ENCODE measurements at regions not wholly inside any gene's neighbourhood (a gene's known extent, or its start where the extent isn't known, plus 50 kb on each side); places are given as distances from the start of the nearest gene placed in this dataset.

DNA sequence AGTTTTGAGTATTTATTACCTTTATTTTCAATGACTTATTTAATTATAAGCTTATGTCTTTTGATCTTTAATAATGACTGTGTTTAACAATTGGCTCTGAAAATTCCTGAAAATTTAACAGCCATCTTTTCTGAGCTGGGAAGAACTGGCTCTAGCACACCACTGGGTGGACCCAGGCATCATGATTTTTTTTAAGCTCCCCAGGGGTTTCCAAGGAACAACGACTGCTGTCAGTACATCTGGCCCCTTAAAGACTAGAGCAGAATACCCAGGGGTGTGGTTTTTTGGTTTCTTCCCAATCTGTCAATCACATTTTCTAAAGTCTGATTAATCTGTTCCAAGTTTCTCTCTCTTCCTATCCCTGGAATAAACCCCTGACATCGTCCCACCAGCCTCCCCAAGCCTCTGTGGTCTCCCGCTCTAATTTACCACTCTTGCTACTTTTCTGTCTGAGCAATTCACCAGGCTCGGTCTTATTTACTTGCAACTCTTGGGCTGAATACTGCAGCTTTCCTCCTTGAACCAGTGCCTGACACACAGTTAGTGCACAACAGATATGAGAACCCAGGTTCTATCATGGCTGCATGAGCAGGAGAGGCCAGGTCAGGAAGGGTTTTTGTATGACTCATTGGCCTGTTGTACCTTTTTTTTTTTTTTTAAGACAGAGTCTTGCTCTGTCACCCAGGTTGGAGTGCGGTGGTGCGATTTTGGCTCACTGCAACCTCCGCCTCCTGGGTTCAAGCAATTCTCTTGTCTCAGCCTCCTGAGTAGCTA, 321.9 kb downstream of the ZSWIM6 start:
- no peak for DNase-seq

DNA sequence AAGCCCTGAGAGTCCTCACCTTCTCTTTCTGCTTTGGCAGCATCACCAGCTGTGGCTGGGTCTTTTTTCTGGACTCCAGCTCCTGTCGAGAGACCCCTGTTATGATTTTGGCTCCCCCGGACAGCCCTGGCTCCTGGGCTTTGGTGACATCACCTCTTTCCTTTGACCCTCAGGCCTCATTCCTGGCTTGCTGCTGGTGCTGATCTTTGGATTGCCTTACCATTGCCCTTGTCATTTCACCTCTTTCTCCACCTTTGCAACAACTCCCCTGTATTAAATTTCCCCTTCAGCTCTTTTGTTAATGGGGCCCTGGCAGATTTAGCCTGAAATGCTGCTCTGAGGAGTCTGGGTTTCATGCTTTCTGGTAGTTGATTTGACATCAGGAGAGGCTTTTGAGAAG, 322.8 kb downstream of the ZSWIM6 start:
- DNase-seq, result no peak

DNA sequence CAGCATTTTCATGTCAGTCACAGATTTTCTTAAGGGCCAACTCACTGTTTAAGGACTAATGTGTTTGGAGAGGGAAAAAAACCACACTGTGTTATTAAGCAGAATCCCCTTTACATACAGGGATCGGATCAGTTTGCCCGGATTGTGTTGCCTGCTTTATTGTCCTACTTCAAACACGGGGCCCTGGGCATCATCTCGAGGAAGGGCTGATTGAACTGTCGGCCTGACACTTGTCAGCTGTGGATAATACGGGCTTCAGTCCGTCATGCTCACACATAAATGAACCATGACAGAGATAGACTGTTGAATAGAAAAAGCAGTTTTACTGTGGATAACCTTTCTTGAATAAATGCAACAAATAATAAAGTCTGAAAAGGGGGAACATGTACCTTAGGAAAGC, 325.0 kb downstream of the ZSWIM6 start:
- DNase-seq, result no peak

DNA sequence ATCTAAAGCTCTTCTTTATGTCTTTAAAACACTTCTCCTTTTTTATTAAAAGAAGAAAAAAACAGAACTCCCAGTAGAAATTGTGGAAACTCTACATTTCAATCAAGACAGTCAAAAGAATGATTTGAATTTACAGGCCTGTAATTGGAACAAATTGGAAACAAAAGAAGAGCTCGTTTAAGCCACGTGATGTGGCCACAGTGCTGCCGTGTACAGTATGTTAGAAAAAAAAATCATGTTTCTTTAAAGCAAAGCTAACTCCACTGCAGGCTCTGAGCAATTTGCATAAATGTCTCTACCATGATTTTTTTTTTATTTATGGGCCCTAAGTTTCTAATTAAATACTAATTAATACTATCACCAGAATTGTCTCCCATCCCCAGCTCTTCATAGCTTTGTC, 325.6 kb downstream of the ZSWIM6 start:
- DNase-seq, result no peak

DNA sequence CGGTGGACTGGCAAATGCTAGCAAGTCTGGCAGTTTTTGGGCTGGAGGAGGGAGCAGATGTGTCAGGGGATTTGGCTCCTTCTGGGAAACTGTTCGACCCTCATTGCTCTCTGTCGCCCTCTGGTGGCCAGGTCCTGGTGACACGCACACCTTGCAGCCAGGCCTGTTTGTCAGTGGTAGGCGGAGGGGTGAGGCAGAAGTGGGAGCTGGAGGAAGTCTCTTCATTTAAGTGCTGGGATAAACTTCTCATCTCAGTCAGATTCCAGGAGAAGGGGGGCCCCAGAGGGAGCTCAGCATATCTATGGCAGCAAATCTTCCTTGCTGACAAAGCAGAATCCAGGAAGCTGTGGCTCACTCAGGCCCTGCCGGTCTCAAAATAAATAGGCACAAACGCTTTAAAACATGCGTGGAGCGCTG, 326.5 kb downstream of the ZSWIM6 start:
- DNase-seq, result peak; percentile 56

DNA sequence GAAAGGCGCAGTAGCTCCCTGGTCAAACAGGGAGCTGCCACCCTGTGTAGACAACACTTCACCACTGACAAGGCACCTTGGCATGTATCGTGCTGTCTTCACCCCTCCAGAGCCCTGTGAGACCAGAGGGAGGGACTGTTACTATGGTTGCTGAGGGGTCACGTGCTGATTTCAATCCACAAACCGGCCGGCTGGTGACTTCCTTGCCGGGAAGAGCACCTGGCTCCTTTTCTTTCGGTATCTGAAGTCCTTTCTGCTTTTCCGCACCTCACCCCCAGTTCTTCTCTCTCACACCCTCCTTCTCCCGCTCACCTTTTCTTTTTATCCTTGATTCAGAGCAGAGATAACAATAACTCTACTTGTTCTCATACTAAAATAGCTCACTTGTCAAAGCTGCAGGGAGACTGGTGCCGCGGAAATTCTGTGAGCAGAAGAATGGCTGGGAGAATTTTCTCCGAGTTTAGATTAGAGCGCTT, 327.2 kb downstream of the ZSWIM6 start:
- no peak for DNase-seq

DNA sequence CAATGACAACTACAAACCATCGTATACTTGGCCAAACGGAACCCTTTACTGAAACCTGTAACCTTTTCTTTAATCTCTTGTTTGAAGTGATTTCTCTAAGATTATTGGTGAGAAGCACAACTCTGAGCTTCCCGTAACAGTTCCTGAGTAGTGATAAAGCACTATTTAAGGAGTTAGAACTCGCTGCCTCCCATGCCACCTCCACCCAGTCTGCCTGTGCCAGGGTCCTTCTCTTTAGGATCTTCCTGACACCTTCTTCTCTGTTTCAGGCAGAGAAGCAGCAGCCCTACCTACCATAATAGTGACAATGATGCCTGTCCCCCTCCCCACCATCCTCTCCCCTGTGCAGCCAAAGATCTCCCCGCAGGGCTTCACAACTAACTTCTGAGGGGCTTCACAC, 330.6 kb downstream of the ZSWIM6 start:
- no peak for DNase-seq

DNA sequence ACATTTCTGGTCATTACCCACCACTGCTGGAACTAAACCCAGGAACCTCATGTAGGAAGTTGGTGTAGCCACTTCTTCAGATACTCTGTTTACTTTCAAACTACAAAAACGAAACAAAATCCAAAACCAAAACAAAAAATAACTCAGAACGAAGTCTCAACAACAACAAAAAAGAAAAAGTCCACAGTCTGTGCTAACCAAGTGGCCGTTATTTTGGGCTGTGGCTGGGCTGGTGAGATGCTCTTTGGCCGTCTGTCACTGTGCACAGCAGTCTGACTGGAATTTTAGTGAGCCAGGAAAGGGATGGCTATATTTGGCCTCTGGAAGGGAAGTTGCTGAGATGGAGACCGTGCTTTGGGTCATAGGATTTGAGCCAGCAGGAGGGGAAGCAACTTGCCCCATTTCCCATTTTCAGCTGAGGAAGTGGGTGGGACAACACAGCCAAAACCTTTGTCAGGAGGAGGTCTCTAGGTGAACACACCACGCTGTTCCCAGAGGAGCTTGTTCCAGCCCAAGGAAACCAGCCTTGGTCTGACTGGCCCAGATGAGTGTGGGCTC, 334.1 kb downstream of the ZSWIM6 start:
- DNase-seq, result no peak

DNA sequence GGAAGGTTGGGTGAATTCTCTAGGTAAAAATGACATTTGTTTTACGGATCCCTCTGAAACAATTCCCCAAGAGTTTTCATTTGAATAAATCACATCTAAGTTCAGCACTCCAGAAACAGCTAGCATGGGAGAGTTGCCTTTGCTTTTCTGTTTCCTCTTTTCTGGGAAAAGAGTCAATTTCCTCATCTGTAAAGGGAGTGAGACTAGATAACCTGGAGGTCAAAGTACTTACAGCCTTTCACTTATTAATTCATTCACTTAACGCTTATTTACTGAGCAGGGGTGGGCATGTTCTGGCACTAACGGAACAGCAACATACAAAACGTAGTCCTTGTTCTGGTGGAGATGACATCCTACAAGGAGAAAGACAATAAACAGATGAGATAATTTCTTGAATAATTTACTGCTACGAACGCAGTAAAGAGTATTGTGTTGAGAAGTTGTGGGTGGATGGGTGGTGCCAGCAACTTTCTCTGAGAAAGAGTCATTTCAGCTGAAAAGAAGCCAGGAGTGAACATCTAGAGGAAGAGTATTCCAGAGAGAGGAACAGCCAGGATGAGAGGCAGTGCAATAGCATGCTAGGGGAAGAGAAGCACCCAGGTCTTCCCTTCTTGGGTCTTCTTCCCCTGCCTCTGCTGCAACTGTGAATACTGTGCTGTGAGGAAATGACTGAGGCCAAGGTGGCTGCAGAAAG, 335.6 kb downstream of the ZSWIM6 start:
- DNase-seq, result no peak

DNA sequence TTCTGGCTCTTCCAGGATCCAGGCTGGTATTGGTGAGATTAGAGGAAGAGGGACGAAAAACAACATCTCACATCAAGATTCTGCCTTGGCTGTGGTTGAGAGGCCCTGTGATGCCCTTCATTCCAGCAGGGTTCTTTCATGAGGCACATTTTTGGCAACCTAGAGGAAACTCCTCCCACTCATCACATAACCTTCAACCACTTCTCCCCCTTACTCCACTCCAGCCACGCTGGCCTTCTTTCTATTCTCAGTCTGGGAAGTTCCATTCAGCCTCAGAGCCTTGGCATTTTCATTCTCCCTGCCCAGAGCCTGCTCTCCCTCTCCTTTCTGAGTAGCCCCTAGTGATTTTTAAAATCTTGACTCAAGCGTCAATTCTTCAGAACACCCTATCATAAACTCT, 337.5 kb downstream of the ZSWIM6 start:
- no peak for DNase-seq

DNA sequence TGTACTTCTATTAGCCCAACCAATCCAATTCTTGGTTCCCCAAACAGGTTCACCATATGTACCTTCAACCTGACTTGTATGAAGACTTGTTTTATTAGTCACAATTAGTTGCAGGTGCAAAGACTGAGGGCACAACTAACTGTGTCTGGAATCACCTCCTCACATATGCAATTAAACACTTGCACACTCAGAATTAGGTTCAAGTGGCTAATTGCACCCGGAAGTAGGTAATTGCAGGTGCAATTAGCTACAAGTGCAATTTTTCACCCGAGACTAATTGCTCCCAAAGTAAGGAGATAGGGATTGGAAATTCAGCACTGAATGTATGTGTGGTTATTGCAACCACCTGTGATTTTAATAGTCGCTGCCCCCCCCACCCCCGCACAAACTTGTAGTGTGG, 338.9 kb downstream of the ZSWIM6 start:
- no peak for DNase-seq

DNA sequence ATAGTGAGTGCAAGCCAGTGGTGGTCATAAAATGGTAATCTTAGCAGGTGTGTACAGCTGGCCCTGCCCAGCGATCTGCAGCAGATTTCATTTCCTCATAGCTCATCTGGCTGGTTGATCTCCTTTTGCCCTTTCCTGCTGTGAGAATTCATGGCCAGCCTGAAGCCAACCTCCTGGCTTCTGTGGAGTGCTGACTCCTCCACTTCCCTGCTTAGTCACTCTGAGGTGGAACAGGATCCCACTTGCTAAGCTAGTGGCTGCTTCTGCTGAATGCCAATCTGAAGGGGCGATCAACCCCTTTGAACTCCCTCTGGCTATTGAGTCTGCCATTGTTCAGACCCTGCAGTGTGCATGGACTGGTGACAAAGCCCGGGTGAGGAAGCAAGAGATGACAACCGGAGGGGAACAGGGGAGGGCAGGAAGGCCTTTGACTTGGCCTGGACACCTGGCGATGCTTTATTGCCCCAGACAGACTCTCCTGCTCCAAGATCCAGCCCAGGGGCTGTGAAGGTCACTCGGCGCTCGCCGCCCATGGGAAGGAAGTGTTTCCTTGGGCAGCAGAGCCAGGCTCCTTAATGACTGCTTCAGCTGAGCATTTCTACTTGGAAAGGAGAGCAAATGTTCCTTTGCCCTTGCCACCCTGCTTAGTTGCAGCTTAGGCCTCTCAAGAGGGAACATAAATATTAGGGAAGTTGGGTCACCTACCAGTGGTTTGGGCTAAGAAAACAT, 341.1 kb downstream of the ZSWIM6 start:
- DNase-seq, result no peak

DNA sequence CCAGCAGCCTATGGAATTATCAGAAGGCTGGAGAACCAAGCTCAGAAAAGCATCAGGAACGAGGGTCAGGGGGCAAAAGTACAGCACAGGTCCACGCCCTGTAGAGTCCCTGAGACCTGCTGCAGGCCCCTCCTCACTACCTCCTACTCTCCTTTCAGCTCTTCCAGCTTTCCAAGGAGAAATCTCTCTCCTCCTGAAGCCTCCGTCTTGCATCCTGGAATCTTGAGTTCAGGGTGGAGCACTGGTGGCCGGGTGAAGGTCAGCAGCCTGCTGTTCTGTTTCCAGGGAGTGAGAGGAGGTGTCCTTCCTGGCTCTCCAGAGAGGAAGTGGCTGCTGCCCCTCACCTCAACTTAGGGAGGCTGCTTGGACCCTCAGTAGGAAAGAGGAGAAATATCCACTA, 342.3 kb downstream of the ZSWIM6 start:
- DNase-seq, result no peak

DNA sequence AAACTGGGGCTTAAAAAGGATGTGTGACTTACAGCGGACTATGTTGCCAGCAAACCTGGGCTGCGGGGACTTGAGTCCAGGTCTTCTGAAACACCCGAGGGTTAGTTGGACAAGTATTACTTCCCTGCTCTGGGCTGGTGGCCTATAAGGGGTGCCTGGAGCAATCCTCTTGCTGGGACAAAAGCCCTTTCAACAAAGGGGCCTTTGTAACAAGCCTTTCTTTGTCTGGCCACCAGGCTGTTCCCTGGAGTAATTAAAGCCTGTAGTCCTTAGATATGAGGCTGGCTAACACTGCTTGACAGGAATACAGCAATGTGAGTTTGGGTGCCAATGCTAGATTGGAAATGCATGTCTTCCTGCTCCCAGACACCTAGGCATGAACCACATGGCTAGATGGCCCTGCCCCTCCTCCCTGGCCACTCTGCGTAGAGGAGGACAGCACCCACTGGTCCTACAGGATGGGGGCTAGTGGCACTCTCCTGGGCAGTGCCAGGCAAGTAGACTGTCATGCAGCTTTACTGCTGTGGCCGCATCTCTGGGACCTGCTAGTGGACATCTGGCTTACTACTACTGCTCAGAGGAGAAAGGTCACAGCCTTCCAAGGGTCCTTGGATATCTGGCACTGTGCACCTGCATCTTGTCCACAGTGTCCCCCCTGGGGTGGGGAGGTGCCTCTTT, 343.1 kb downstream of the ZSWIM6 start:
- no peak for DNase-seq

DNA sequence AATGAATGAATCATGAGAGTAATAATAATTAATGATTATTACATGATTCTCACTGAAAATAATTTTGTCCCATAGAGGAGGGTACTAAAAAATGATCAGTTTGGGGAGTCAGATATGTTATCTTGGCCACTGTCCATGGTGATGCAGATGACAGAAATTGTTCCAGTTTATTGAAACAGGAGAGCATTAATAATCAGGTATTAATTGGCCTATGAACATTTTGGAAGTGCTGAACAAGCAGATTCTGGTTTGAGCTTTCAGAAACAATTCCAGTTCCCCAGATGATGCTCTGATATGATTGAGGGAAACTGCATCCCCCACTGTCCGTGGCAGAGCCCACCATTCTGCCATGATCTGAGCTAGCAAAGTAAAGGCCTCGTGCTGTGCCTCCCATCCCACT, 345.2 kb downstream of the ZSWIM6 start:
- DNase-seq, result no peak

DNA sequence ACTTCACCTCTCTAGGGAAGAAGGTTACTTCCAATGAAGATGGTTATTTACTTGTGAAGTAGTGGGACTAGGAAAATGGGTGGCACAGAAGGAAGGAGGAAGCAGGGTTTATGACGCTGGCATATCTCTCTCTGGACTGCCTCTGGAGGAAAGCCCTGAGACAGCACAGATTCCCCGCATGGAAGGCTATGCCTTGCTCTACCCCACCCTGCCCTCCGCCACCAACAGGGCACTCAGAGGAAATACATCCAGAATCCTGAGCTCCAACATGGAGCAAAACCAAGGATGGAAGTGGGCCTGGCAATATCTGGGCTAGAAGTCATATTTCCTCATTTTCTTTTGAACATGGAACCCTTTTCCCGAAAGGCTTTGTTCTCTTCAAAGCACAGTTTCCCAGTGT, 346.9 kb downstream of the ZSWIM6 start:
- DNase-seq, result no peak

DNA sequence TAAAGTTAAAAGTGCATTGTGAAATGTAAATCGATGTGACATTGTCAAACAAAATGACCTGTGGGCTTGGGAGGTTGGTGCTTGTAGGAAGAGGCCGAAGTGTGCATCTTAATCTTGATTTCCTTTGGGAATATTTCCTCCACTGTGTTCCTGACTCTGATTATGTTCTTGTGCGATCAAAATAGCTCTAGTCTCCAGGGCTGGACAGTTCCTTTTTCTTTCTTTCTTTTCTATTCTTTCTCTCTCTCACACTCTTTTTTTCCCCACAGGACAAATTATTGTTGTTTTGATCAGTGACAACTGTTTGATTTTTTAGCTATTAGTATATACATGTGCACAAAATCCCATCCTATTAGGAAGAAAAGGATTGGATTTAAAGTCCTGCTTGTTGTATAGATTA, 347.5 kb downstream of the ZSWIM6 start:
- DNase-seq, result no peak

DNA sequence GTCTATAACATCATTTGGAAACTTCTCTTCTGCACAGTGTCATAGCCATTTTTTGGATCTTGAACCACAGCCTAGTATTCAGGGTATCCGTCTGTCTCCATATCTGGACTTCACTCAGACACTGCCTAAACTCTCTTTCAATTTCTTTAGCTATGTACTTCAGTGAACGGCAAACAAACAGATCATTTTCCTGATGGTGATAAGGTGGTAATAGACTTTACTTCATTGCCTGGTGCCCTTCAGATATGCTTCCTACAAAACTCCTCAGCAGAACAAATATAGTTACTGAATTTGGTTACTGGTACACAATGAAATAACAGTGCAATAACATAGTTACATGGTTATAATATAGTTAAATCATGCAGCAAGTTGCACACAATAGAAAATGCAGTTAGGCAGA, 348.2 kb downstream of the ZSWIM6 start:
- DNase-seq, result no peak

DNA sequence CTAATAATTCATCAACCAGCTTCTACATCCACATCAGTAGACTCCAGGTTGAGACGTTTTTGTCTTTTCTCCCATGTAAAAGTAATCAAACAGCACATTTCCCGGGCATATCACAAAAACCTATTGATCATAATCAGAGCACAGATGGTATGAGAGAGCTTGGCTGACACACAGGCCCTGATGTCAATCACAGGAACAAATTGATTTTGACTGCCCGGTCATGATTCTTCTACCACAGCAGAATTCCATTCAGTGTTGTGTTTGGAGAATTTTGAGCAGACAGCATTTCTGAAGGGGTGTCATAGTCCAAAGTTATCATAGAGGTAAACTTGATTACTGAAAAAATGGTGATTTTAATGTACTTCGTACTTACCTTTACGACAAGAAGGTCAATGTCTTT, 351.1 kb downstream of the ZSWIM6 start:
- no peak for DNase-seq

DNA sequence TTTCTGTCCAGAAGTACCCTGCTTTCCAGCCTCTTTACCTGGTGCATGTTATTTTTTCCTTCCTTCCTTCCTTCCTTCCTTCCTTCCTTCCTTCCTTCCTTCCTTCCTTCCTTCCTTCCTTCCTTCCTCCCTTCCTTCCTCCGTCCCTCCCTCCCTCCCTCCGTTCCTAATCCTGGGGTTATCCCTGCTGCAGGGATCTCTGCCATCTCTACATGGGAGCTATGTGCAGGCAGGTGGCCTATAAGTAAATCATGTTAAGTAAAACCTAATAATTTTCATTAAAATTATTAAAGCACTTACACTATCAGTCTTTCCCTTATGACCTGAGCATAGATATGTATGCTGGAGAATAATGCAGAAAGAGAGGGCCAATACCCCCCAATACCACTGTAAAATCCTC, 351.9 kb downstream of the ZSWIM6 start:
- no peak for DNase-seq

DNA sequence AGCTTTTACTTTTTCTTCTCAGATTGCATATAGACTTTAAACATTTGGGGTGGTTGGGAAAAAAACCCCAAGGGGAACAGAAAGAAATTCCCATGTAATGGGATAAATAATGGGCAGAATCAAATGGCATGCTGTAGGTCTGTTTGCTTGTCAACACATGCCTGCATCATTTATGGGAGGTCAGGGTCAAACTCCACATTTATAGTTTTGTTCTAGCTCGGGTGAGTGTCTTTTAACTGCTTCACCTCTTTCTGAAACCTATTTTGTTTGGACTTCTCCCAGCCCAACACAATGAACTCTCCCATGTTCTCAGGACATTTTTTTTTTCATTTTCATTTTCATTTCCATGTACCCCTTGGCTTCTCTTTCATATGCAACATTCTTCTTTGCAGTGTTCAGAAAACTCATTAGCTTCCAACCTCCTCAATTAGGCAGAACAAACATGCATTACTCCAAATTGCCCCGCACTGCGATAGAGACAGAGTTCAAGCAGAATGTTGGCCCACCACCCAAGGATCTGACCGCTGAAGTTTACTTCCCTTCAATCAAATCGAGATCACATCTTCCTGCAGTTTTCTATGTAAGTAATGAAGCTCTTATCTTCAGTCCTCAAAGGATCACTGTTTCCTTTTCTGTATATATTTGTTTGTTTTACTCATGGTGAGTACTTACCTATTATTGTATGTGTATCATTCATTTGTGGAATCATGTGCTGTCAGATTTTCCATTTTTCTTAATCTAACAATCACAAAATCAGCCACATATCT, 354.6 kb downstream of the ZSWIM6 start:
- no peak for DNase-seq

DNA sequence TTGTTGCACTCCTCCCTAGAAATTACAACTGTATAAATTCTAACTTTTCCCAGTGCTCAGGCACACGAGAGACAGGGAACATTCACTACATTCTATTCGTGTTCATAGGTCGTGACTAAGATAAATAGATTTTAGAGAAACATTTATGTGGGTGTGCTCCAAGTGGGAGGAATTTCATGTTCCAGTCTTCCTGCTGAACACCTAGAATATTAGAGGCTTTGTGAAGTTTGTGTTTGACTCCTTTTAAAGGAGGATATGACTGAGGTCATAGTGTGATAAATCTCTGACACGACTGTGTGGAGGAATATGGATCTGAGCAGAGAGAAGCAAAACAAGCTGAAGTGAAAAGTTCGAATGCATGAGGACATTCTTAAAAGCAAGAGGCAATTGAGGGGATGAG, 355.3 kb downstream of the ZSWIM6 start:
- DNase-seq, result no peak
